ENCODE measurements at regions not wholly inside any gene's neighbourhood (a gene's known extent, or its start where the extent isn't known, plus 50 kb on each side); places are given as distances from the start of the nearest gene placed in this dataset.

GRCh38 chr6:98458708-98459107, 375.7 kb upstream of the POU3F2 start:
- TF ChIP-seq CTCF (conservative IDR thresholded peaks at IDR 0.05): no peak
- no peak overlapping the region for H3K27ac ChIP-seq

- TF ChIP-seq CTCF (conservative IDR thresholded peaks at IDR 0.05): no peak
- H3K27ac ChIP-seq: no peak overlapping the region
Measured at GRCh38 chr6:98463038-98464000, 371.1 kb upstream of the POU3F2 start.

GRCh38 chr6:98467091-98467490, 367.3 kb upstream of the POU3F2 start:
- H3K27ac ChIP-seq: no peak overlapping the region
- TF ChIP-seq CTCF (conservative IDR thresholded peaks at IDR 0.05): no peak

GRCh38 chr6:98467902-98468301, 366.5 kb upstream of the POU3F2 start:
- TF ChIP-seq CTCF (conservative IDR thresholded peaks at IDR 0.05): no peak
- no peak overlapping the region for H3K27ac ChIP-seq

- no peak for TF ChIP-seq CTCF (conservative IDR thresholded peaks at IDR 0.05)
- H3K27ac ChIP-seq: no peak overlapping the region
Measured at GRCh38 chr6:98469141-98469540, 365.2 kb upstream of the POU3F2 start.

GRCh38 chr6:98470821-98471220, 363.6 kb upstream of the POU3F2 start:
- no peak for TF ChIP-seq CTCF (conservative IDR thresholded peaks at IDR 0.05)
- no peak overlapping the region for H3K27ac ChIP-seq

GRCh38 chr6:98471444-98471843, 362.9 kb upstream of the POU3F2 start:
- H3K27ac ChIP-seq: no peak overlapping the region
- TF ChIP-seq CTCF (conservative IDR thresholded peaks at IDR 0.05): no peak
